Right lobe of liver (tissue), 4 donors: ENCODE measurements at regions not wholly inside any gene's neighbourhood (a gene's known extent, or its start where the extent isn't known, plus 50 kb on each side); places are given as distances from the start of the nearest gene placed in this dataset.

ENCODE experiments used
- POLR2A ChIP-seq: fragments of 450-650 bp; IDR thresholded peaks from one replicate; pipeline ENCODE4 v1.6.1; 2017; ENCODE audit warnings: antibody characterized with exemption, mild to moderate bottlenecking
- TF ChIP-seq, protein P1 (sequence below), 4 donors: fragments of 200-600 bp in 3 of 4; fragments of 450-650 bp in 1 of 4; IDR thresholded peaks; one replicate each; pipeline versions ENCODE4 v1.5.1 to v1.8.0; 2016 to 2022; ENCODE audit warnings: antibody characterized with exemption in 4 of 4, mild to moderate bottlenecking in 2 of 4
- donor health status: DM: no; HTN: no; CAD: no.
- donor health status: DM: no; HTN: no; CAD: no.
- donor health status: DM: no; HTN: yes; CAD: no.

- TF ChIP-seq, protein P1, sequence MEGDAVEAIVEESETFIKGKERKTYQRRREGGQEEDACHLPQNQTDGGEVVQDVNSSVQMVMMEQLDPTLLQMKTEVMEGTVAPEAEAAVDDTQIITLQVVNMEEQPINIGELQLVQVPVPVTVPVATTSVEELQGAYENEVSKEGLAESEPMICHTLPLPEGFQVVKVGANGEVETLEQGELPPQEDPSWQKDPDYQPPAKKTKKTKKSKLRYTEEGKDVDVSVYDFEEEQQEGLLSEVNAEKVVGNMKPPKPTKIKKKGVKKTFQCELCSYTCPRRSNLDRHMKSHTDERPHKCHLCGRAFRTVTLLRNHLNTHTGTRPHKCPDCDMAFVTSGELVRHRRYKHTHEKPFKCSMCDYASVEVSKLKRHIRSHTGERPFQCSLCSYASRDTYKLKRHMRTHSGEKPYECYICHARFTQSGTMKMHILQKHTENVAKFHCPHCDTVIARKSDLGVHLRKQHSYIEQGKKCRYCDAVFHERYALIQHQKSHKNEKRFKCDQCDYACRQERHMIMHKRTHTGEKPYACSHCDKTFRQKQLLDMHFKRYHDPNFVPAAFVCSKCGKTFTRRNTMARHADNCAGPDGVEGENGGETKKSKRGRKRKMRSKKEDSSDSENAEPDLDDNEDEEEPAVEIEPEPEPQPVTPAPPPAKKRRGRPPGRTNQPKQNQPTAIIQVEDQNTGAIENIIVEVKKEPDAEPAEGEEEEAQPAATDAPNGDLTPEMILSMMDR (IDR thresholded peaks at IDR 0.05) = no peak
- TF ChIP-seq POLR2A = no peak
Observed at GRCh38 chr1:47669081-47669585, 231.3 kb downstream of the FOXD2 start.
